OCI-LY7 (cell line): ENCODE measurements at regions not wholly inside any gene's neighbourhood (a gene's known extent, or its start where the extent isn't known, plus 50 kb on each side); places are given as distances from the start of the nearest gene placed in this dataset.

ENCODE experiments used
- EZH2phosphoT487 ChIP-seq: fragments of 200-600 bp; sonication (generic); IDR thresholded peaks from 2 replicates; pipeline ENCODE4 v1.6.1; 2018; ENCODE audit warnings: low read depth, borderline replicate concordance, mild to moderate bottlenecking, mixed run types, antibody characterized with exemption, low read length, moderate library complexity, mixed read lengths
- TF ChIP-seq, protein P1 (sequence below): fragments of 200-600 bp; sonication (generic); conservative IDR thresholded peaks from 2 replicates; pipeline ENCODE4 v1.5.1; 2014; ENCODE audit warnings: mild to moderate bottlenecking, antibody characterized with exemption, low read length, moderate library complexity, mixed read lengths

DNA sequence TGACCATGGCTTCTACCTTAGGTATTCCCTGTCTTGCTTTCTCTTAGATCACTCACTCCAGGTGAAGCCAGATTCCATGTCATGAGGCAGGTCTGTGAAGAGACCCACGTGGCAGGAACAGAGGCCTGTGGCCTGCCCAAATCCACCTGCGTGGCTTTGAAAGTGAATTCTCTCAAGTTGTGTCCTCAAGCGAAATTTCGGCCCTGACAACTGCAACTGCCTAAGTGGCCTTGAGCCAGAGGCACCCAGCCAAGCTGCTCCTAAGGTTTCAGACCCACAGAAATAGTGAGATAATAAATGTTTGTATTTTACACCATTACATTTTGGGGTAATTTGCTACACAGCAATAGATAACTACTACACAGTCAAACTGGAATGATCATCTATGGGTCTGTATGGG, 497.9 kb downstream of the XYLT1 start:
- no peak for TF ChIP-seq EZH2phosphoT487
- TF ChIP-seq, protein P1, sequence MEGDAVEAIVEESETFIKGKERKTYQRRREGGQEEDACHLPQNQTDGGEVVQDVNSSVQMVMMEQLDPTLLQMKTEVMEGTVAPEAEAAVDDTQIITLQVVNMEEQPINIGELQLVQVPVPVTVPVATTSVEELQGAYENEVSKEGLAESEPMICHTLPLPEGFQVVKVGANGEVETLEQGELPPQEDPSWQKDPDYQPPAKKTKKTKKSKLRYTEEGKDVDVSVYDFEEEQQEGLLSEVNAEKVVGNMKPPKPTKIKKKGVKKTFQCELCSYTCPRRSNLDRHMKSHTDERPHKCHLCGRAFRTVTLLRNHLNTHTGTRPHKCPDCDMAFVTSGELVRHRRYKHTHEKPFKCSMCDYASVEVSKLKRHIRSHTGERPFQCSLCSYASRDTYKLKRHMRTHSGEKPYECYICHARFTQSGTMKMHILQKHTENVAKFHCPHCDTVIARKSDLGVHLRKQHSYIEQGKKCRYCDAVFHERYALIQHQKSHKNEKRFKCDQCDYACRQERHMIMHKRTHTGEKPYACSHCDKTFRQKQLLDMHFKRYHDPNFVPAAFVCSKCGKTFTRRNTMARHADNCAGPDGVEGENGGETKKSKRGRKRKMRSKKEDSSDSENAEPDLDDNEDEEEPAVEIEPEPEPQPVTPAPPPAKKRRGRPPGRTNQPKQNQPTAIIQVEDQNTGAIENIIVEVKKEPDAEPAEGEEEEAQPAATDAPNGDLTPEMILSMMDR: no peak
